CD4-positive, alpha-beta T cell treated with Interleukin-10 for 1 hour (primary cell): ENCODE measurements at regions not wholly inside any gene's neighbourhood (a gene's known extent, or its start where the extent isn't known, plus 50 kb on each side); places are given as distances from the start of the nearest gene placed in this dataset.

ENCODE experiments used
- DNase-seq: peaks from one replicate; pipeline ENCODE4 v3.0.0-alpha.2; 2020

- DNase-seq = no peak
Measured at GRCh38 chr11:26121466-26121865, 210.5 kb upstream of the ANO3 start.

GRCh38 chr11:26126741-26127140, 205.2 kb upstream of the ANO3 start:
- no peak for DNase-seq

GRCh38 chr11:26127336-26127735, 204.6 kb upstream of the ANO3 start:
- DNase-seq = no peak

GRCh38 chr11:26131406-26131805, 200.5 kb upstream of the ANO3 start:
- no peak for DNase-seq

- no peak for DNase-seq
Measured at GRCh38 chr11:26134053-26134452, 197.9 kb upstream of the ANO3 start.

GRCh38 chr11:26134481-26135355, 197.2 kb upstream of the ANO3 start:
- no peak for DNase-seq

- DNase-seq = no peak
Measured at GRCh38 chr11:26137651-26138050, 194.3 kb upstream of the ANO3 start.

GRCh38 chr11:26142891-26143290, 189.0 kb upstream of the ANO3 start:
- no peak for DNase-seq

- DNase-seq = no peak
Measured at GRCh38 chr11:26143566-26144290, 188.2 kb upstream of the ANO3 start.

- DNase-seq = no peak
Measured at GRCh38 chr11:26144291-26144690, 187.6 kb upstream of the ANO3 start.

- no peak for DNase-seq
Measured at GRCh38 chr11:26144911-26145310, 187.0 kb upstream of the ANO3 start.

- no peak for DNase-seq
Measured at GRCh38 chr11:26149585-26149984, 182.3 kb upstream of the ANO3 start.

- DNase-seq = no peak
Measured at GRCh38 chr11:26150031-26150430, 181.9 kb upstream of the ANO3 start.

- DNase-seq = no peak
Measured at GRCh38 chr11:26158251-26158650, 173.7 kb upstream of the ANO3 start.

- DNase-seq = no peak
Measured at GRCh38 chr11:26162291-26162690, 169.6 kb upstream of the ANO3 start.

- no peak for DNase-seq
Measured at GRCh38 chr11:26186389-26186788, 145.5 kb upstream of the ANO3 start.

GRCh38 chr11:26187639-26188038, 144.3 kb upstream of the ANO3 start:
- DNase-seq = no peak

- no peak for DNase-seq
Measured at GRCh38 chr11:26188554-26188953, 143.4 kb upstream of the ANO3 start.

- DNase-seq = no peak
Measured at GRCh38 chr11:26191193-26191592, 140.7 kb upstream of the ANO3 start.

GRCh38 chr11:26193694-26194365, 138.1 kb upstream of the ANO3 start:
- DNase-seq = no peak

GRCh38 chr11:26194881-26195280, 137.0 kb upstream of the ANO3 start:
- DNase-seq = no peak

- no peak for DNase-seq
Measured at GRCh38 chr11:26198532-26199096, 133.3 kb upstream of the ANO3 start.

- no peak for DNase-seq
Measured at GRCh38 chr11:26199331-26200095, 132.4 kb upstream of the ANO3 start.
